HEK293 (cell line): ENCODE measurements at regions not wholly inside any gene's neighbourhood (a gene's known extent, or its start where the extent isn't known, plus 50 kb on each side); places are given as distances from the start of the nearest gene placed in this dataset.

ENCODE experiments used
- CTCF ChIP-seq: fragments of 450-650 bp; formaldehyde crosslinking; IDR thresholded peaks from 2 replicates; pipeline ENCODE4 v1.5.1; 2016; ENCODE audit warnings: missing biosample characterization, missing genetic modification characterization
- ZBTB48 ChIP-seq: fragments of 450-650 bp; formaldehyde crosslinking; IDR thresholded peaks from 2 replicates; pipeline ENCODE4 v1.5.1; 2016; ENCODE audit warnings: missing biosample characterization, missing genetic modification characterization
- ZEB2 ChIP-seq: fragments of 450-650 bp; formaldehyde crosslinking; IDR thresholded peaks from 2 replicates; pipeline ENCODE4 v1.5.1; 2016; ENCODE audit warnings: missing biosample characterization, missing genetic modification characterization
- ZFP41 ChIP-seq: fragments of 450-650 bp; formaldehyde crosslinking; IDR thresholded peaks from 2 replicates; pipeline ENCODE4 v1.5.1; 2016; ENCODE audit warnings: missing biosample characterization, missing genetic modification characterization, borderline replicate concordance
- ZNF174 ChIP-seq: fragments of 450-650 bp; formaldehyde crosslinking; IDR thresholded peaks from 2 replicates; pipeline ENCODE4 v1.5.0; 2017; ENCODE audit warnings: missing biosample characterization, mild to moderate bottlenecking, missing genetic modification characterization
- ZNF221 ChIP-seq: fragments of 450-650 bp; formaldehyde crosslinking; IDR thresholded peaks from 2 replicates; pipeline ENCODE4 v1.5.1; 2017; ENCODE audit warnings: missing biosample characterization, missing genetic modification characterization, borderline replicate concordance
- ZNF426 ChIP-seq: fragments of 450-650 bp; formaldehyde crosslinking; IDR thresholded peaks from 2 replicates; pipeline ENCODE4 v1.5.1; 2017; ENCODE audit warnings: missing biosample characterization, missing genetic modification characterization, mild to moderate bottlenecking, inconsistent platforms, moderate library complexity
- ZNF433 ChIP-seq: fragments of 450-650 bp; formaldehyde crosslinking; IDR thresholded peaks from 2 replicates; pipeline ENCODE4 v1.5.1; 2016; ENCODE audit warnings: missing biosample characterization, missing genetic modification characterization, low read depth
- ZNF544 ChIP-seq: fragments of 450-650 bp; formaldehyde crosslinking; IDR thresholded peaks from 2 replicates; pipeline ENCODE4 v1.5.0; 2017; ENCODE audit warnings: missing biosample characterization, missing genetic modification characterization
- ZNF549 ChIP-seq: fragments of 450-650 bp; IDR thresholded peaks from 2 replicates; pipeline ENCODE4 v1.5.1; 2018; ENCODE audit warnings: missing biosample characterization, missing genetic modification characterization, mild to moderate bottlenecking, inconsistent platforms, moderate library complexity
- ZNF654 ChIP-seq: fragments of 450-650 bp; formaldehyde crosslinking; IDR thresholded peaks from 2 replicates; pipeline ENCODE4 v1.5.1; 2016; ENCODE audit warnings: low read depth, missing biosample characterization, missing genetic modification characterization
- ZNF677 ChIP-seq: fragments of 450-650 bp; IDR thresholded peaks from 2 replicates; pipeline ENCODE4 v1.5.0; 2018; ENCODE audit warnings: missing biosample characterization, mild to moderate bottlenecking, missing genetic modification characterization, moderate library complexity
- TF ChIP-seq, protein P1 (sequence below): fragments of 450-650 bp; formaldehyde crosslinking; IDR thresholded peaks from 2 replicates; pipeline ENCODE4 v1.5.1; 2016; ENCODE audit warnings: missing biosample characterization, missing genetic modification characterization, borderline replicate concordance

DNA sequence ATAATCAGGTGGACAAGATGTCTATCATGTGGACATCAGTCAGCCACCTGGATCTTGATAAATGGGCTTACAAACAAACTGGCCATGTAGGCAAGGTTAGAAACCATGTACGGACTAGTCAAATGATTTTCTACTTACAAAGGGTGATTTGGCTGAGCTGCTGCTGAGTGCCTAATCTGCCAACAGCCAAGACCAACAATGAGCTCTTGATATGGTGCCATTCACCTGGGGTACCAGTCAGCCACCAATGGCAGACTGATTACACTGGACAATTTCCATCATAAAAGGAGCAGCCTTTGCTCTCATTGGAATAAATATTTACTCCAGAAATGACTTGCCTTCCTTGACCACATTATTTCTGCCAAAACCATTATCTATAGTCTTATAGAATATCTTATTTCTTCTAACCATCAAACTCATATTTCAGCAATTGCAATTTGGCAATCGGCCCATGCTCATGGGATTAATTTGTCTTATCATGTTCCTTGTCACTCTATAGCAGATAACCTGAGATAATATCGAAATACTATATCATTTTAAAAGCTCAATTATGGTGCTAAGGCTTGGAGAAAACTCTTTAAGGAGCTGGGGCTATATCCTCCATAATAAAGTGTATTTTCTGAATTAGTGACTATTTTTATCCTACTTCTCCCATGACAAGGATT lies 135.1 kb downstream of the SLC25A46 start:
- no peak for TF ChIP-seq ZNF549
- TF ChIP-seq ZNF654 (tag by site-specific recombination), result no peak
- TF ChIP-seq CTCF (tag by site-specific recombination), result no peak
- TF ChIP-seq ZNF544, result no peak
- TF ChIP-seq, protein P1, sequence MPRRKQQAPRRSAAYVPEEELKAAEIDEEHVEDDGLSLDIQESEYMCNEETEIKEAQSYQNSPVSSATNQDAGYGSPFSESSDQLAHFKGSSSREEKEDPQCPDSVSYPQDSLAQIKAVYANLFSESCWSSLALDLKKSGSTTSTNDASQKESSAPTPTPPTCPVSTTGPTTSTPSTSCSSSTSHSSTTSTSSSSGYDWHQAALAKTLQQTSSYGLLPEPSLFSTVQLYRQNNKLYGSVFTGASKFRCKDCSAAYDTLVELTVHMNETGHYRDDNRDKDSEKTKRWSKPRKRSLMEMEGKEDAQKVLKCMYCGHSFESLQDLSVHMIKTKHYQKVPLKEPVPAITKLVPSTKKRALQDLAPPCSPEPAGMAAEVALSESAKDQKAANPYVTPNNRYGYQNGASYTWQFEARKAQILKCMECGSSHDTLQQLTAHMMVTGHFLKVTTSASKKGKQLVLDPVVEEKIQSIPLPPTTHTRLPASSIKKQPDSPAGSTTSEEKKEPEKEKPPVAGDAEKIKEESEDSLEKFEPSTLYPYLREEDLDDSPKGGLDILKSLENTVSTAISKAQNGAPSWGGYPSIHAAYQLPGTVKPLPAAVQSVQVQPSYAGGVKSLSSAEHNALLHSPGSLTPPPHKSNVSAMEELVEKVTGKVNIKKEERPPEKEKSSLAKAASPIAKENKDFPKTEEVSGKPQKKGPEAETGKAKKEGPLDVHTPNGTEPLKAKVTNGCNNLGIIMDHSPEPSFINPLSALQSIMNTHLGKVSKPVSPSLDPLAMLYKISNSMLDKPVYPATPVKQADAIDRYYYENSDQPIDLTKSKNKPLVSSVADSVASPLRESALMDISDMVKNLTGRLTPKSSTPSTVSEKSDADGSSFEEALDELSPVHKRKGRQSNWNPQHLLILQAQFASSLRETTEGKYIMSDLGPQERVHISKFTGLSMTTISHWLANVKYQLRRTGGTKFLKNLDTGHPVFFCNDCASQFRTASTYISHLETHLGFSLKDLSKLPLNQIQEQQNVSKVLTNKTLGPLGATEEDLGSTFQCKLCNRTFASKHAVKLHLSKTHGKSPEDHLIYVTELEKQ (tag by site-specific recombination), result no peak
- no peak for TF ChIP-seq ZEB2
- TF ChIP-seq ZNF426 (tag by site-specific recombination), result no peak
- TF ChIP-seq ZNF221, result no peak
- TF ChIP-seq ZNF677 (tag by site-specific recombination), result no peak
- TF ChIP-seq ZNF174 (tag by site-specific recombination), result no peak
- TF ChIP-seq ZBTB48 (tag by site-specific recombination), result no peak
- TF ChIP-seq ZFP41 (tag by site-specific recombination), result no peak
- TF ChIP-seq ZNF433, result no peak
